CD4-positive, alpha-beta T cell treated with Interleukin-2 at 100 ng/mL for 4 hours (primary cell): ENCODE measurements at regions not wholly inside any gene's neighbourhood (a gene's known extent, or its start where the extent isn't known, plus 50 kb on each side); places are given as distances from the start of the nearest gene placed in this dataset.
"Not testable (repeated sequence)": the region's sequence is repeated elsewhere in the genome, so short reads cannot be mapped to it uniquely, and the experiment has no call there.

Experiments
- DNase-seq: peaks from one replicate; pipeline ENCODE4 v3.0.0-alpha.2; 2020; ENCODE audit warnings: low spot score

DNA sequence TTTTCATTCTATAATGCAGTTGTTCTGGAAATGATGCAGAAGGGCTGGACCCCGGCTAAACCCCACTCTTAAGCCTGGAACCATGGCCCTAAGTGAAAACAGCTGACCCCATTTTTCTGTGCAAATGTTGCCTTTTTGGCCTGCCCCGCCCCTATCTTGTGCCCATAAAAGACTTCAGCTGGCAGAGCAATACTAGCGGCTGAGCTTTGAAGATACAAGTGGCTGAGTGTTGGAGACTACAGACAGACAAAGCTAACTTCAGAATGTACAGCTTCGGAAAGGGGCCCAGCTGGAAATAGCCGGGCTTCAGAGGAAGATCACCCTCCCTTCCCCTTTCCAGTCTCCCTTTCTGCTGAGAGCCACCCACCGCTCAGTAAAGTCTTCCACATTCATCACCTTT is 258.6 kb upstream of the SPTLC3 start:
- DNase-seq: no peak

DNA sequence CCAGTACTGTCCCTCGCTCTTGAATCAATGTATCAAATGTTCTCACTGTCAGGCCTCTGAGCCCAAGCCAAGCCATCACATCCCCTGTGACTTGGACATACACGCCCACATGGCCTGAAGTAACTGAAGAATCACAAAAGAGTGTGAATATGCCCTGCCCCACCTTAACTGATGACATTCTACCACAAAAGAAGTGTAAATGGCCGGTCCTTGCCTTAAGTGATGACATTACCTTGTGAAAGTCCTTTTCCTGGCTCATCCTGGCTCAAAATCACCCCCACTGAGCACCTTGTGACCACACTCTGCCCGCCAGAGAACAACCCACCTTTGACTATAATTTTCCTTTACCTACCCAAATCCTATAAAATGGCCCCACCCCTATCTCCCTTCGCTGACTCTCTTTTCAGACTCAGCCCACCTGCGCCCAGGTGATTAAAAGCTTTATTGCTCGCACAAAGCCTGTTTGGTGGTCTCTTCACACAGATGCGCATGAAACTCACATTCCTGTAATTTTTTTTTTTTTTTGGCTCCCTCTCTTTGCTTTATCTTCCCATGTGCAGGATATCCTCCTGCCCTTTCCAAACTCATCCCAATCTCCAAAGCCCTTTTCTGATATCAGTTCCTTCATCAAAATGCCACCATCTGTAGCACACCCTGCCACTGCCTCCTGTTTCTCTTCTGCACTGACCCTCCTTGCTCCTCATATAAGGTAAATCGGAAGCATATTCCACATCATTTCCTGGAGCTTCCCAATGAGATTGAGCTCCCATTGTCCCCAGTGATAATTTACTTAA is 255.7 kb upstream of the SPTLC3 start:
- not testable (repeated sequence) for DNase-seq

DNA sequence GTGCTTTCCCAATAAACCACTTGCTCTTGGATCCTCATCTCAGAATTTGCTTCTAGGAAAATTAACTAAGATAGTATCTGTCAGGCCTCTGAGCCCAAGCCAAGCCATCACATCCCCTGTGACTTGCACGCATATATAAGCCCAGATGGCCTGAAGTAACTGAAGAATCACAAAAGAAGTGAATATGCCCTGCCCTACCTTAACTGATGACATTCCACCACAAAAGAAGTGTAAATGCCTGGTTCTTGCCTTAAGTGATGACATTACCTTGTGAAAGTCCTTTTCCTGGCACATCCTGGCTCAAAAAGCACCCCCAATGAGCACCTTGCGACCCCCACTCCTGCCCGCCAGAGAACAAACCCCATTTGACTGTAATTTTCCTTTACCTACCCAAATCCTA is 255.0 kb upstream of the SPTLC3 start:
- not testable (repeated sequence) for DNase-seq

DNA sequence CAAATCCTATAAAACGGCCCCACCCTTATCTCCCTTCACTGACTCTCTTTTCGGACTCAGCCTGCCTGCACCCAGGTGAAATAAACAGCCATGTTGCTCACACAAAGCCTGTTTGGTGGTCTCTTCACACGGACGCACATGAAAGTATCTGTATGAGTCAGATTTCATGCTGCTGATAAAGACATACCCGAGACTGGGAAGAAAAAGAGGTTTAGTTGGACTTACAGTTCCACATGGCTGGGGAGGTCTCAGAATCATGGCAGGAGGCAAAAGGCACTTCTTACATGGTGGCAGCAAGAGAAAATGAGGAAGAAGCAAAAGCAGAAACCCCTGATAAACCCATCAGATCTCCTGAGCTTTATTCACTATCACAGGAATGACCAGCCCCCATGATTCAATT is 249.3 kb upstream of the SPTLC3 start:
- DNase-seq: not testable (repeated sequence)

DNA sequence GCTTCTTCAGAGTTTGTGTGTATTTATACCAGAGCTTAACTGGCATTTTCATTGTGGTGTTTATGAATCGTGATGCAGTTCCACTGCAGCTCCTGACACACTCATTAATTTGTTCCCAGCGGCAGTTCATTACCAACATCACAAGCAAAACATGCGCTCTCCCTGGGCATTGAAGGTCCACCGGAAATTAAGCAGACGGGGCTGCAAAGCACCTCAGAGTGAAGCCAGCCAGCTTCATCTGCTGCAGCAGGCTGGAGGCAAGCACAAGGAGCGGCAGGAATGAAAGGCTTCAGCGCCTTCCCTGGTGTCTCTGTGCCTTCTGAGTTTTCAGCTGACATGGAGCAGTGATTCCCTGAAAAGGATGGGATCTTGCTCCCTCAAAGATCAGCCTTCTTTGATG is 246.0 kb upstream of the SPTLC3 start:
- no peak for DNase-seq

DNA sequence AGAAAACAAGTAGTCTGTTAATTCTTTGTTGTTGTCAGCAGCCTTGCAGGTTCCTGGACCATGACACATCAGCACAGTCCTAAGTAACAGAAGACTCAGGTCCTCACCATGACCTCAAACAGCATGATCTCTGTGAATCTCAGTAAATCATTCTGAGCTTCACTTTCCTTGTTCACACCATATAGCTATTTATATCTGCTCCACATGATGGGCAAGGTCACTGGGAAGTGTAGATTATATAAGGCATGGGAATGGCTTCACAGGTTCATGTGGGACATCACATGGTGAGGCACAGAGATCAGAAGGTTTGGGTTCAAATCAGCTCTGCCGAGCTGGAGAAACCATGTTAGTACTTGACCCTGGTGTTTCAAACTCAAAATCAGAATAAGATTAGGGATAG is 245.4 kb upstream of the SPTLC3 start:
- DNase-seq: no peak

DNA sequence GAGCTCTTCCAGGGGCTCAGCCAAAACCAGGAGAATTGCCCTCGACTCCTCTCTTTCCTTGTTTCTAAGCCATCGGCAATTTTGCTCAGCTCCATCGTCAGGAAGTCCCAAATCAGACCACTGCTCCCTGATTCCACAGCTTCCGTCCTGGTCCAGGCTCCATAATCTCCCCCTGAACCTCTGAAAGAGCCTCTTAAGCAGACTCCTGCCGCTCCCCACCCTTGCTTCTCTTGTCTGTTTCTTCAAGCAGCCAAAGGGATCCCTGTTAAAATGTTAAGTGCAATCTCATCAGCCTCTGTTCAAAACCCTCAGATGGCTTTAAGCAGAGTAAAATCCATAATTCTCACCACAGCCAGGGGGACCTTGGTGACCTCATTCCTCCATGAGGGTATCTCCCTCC is 244.7 kb upstream of the SPTLC3 start:
- no peak for DNase-seq

DNA sequence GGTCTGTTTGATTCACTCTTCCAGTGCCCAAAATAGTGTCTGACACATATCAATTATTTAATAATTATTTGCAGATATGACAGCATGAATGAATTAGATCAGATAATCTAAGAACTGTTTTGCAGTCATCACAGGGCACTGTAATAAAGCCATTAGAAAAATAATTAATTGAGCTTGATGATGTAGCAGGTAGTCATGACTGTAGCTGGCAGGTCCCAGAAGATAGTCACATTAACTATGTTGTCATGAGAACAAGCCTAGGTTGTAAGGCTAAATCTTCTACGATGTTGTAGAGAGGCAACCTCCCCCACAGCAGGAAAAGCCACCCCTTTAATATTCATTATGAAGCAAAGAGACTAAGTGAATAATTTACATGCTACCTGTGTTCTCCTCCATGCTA is 243.9 kb upstream of the SPTLC3 start:
- DNase-seq: no peak

DNA sequence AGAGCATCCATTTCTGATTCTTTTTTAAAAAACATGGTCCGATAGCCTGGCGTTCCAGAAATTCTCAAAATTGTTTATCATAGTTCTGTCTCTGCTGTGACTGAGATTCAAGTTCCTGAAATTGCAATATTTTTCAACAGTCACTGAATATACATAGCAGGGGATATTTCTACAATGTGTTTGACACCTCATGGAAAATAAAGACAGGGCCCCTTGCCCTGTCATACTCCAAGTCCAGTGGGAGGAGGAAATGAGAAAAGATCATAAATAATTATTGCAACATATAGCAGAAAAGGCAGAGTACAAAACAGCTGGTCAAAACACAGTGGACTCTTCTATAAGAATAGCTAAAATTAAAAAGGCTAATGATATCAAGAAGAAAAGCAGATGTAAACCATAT is 234.8 kb upstream of the SPTLC3 start:
- no peak for DNase-seq

DNA sequence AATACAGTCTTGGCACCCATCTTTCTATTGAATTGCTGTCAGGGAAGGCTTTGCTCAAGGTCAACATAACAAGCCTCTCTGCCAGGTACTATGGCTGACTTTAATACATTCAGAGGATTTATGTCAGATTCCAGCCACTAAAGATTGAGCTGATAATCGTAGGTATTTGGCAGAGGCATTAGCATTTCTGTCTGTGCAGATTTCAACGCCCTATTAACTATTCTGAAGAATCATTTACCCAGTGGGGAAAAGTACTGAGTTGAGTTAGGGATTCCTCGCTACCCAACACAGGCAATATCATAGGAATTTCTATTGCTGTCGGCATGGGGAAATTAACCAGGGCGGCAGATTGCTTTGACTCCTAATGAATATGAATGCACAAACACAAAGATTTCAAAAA is 233.7 kb upstream of the SPTLC3 start:
- no peak for DNase-seq

DNA sequence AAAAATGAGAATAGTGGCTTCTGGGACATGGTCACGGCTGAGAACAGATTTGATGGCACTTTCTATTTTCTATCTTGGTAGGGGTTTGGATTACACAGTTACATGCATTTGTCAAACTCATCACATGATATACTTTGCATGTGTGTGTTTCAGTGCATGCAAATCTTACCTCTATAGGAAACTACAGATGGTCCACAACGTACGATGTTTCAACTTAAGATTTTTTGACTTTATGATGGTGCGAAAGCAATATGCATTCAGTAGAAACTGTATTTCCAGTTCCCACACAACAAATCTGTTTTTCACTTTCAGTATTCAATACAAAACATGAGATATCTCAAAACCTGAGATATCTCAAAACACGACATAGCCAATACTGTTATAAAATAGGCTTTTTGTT is 231.8 kb upstream of the SPTLC3 start:
- DNase-seq: no peak

DNA sequence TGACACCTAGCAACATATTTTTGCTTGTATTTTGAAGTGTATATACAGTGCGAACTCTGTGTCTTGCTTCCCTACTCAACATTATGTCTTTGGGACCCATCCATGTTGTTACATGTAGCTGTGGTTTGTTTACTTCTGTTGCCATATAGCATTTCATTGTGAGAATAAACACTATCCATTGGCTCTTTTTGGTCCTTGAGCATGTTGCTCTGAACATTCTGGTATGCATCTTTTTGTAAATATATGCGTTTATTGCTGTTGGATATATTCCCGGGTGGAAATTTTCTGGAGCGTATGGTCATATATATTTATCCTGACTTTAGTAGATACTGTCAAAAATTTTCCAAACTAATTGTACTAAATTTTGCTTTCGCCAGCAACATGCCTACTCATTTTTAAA is 222.5 kb upstream of the SPTLC3 start:
- DNase-seq: no peak

DNA sequence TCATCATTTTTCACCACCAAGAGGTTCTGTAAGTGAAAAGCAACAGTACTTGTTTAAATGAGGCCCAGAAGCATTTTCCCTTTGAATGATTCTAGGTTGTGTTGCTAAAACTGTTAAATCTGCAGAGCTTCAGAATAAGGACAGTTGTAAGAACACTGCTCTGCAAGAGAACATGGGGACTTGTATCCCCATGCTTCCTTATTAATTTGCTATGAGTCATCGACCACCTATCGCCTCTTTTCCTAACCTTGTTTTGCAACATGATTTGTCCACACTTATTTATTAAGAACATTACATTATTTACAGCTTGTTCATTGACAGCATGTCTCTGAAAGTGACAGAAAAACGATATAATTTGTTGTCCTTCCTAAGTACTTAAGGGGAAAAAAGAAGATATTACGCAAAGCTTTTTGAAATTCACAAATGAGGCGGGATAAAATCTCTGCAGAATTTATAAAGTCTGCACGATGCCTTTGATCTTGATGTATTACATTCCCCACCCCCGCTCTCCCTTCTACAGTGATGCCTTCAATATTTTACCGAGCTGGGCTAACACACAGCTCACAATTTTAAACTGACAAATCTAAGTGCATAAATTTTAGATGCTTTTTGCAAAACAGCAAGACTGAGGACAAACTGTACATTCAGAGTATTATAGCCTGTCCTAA is 220.0 kb upstream of the SPTLC3 start:
- DNase-seq: no peak

DNA sequence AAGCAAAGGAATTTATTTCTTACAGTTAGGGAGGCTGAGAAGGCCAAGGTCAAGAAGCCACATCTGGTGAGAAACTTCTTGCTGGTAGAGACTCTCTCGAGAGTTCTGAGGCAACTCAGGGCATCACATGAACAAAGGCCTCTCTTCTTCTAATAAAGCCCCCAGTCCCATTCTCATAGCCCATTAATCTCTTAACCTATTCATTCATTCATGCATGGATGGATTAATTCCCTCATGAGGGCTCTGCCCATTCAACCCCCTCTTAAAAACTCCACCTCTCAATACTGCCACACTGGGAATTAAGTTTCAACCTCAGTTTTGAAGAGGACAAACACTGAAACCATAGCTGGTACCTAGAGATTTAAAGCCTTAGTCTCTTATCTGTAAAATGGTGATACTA is 217.9 kb upstream of the SPTLC3 start:
- no peak for DNase-seq

DNA sequence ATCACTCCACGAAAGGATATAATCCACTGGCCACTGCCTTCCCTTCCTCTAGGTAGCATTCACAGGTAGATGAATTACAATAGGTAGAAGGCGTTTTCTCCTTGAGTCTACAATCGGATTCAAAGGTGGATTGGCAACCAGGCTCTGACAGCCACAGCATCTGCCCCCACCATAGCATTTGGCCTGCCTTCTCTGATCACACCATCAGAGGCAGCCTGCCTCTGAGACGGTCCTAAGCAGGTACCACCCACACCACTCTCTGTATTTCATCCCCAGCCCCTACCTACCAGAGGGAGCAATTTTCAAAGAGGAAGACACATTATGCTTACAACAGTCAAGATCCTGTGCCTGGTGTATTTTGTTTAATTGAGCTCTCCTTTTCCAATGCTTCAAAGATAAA is 210.5 kb upstream of the SPTLC3 start:
- no peak for DNase-seq

DNA sequence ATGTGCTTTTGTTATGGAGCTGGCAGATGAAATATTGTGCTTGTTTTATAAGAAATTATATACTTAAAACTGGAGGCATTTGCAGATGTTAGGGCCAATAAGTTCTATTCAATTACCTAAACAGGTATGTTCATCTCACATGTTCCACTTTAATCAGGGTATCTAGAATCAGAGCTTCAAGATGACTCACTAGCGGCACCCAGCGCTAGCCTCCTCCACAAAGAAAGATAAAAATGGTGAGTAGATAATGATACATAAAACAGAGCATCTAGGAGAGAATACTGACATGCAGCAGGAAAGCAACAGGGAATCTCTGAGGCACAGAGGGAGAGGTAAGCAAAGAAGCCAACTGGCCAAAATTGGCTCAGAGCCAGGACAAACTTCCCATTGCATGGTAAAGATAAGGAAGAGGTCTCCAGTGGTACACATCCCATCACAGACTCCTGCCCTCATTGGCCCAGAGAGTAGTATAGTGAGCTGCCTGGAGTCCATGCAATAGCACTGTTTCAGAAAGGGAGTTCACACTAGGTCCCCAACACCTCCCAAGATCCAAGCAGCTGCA is 200.7 kb upstream of the SPTLC3 start:
- no peak for DNase-seq

DNA sequence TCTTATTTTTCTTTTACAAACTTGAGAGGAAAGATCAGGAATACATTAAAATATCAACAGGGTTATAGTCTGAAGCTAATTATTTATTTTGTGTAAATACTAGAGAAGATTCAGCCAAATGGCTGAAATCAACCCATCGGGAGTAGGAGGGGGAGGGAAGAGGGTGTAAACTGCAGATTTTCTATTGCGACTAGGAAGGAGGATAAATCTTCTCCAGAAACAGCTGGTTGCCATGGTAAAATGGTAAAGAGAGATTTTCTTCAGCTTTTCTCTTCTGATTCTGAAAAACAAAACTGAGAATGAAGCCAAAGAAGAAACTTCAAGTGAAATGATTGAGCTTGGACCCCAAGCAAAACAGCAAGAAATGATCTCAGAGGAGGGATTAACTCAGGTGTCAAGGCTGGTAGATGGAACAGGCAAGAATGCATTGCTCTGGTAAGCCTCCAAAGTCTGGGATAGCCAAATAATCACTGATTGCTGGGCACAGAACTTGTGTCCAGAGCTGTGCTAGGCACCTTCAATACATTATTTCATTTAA is 193.5 kb upstream of the SPTLC3 start:
- no peak for DNase-seq

DNA sequence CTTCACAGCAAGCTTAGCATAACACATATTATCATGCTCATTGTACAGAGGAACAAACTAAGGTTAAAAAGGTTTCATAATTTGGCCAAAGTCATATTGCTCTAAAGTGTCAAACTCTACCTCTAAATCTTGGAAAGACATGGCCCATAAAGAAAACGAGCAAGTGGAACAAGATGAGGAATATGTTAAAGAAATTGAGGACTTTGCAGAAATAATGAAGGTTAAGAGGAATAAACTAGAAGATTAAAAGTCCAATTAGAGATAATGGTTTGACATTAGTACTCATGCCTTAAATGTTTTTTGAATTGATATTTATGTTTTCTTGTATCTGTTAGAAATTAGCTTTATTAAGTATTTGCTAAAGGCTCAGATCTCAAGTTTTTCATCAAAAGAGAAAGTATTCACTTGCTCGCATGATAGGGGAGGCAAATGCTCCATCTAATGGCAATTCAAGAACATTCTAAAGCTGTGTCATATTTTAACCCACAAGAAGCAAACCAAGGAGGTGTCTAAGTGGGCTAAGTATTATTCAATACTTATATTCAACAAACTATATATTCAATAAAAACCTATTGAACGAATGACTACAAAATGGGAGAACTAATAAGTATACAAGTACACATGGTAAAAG is 192.9 kb upstream of the SPTLC3 start:
- DNase-seq: no peak

DNA sequence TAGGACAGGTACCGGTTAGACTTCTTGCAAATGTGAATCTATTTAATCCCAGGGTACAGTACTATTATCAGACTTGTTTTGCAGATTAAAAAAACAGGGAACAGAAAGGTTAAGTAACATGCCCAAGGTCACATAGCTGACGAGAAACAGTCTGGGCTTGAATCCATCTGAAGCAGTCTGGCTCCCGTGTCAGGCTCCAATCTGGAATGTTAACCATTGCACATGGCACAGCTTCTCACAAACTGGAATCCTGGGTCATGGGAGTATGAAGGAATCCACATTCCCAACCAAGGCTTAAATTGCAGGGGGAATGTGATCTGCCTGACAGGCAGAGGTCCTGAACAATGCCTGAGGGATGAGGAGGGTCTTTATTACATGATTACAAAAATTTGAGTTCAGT is 187.5 kb upstream of the SPTLC3 start:
- DNase-seq: no peak

DNA sequence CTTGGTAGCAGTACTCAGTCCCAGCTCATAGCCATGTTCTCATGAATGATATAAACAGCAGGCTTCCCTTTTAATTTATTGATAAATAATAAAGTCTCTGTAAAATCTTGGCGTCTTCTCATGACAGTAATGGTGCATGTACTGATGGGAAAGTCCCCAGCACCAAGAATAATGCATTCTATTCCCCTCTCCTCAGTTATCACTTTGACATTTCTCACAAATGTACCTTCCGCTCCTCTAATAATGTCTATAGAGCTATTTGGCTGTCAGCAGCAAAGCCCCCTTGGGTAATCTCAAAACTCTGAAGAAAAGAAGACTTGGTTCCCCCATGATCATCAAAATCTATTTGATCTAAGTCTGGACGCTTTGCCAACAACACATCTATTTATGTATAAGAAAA is 185.0 kb upstream of the SPTLC3 start:
- DNase-seq: no peak

DNA sequence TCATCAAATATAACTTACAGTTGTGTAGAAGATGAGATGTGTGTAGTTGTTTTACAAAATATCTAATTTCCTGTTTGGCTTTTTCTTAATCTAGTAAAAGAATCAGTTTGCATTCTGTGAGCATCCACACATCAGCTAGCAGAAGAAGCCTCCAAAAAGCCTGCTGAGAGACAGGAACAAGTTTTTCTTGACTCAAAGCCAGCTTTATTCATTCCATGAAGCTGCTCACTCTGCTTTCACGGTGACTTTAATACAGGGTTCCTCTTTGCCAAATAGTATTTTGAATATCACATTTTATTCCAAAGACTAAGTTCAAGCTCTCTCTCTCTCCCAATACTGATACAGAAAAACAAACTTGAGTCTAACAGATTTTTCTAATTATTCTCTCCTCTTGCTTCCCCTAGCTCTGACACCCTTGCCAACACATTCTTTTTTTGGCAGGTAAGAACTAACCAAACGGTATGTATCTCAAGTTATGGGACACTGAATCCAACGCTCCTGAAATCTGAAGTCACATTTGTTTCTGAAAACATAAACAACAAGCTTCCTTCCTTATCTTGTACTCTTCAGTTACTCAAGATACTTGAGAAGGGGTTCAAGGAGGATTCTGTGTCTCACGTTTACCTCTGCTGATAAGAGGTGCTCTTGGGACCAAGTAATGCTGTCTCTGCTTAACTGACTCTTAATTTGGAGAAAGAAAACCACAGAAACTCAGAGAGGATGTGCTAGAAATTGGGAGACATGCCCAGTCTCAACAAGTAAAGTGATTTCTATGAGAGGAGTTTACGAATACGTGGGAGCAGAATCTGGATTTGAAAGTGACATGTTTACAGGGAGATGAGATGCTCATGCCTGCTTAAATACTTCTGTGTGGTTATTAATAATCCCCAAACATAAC is 184.2 kb upstream of the SPTLC3 start:
- DNase-seq: no peak

DNA sequence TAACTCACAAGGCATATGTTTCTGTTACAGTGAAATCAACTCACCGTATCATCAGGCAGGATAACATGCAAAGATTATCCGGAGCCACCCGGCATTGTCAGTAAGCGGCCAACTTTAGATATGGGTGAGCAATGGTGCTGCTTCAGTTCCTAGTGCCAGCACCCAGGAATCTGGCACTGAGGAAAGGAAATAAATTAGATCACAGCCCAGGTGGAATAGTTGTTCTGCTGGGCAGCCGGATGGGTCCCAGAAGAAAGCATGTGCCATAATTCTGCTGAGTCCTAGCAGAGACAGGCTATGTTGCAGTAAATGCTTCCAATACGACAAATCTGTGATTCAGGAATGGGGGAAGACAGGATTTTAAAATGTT is 183.6 kb upstream of the SPTLC3 start:
- no peak for DNase-seq
